Osteocyte (in vitro differentiated cells): ENCODE measurements at regions not wholly inside any gene's neighbourhood (a gene's known extent, or its start where the extent isn't known, plus 50 kb on each side); places are given as distances from the start of the nearest gene placed in this dataset.

Source experiments
- DNase-seq: peaks from one replicate; pipeline ENCODE4 v3.0.0; 2021; ENCODE audit warnings: mixed read lengths; ENCODE audit not compliant: unreplicated experiment; ENCODE audit errors: extremely low spot score
- H3K27ac Mint-ChIP-seq: one replicate; pipeline ENCODE4 v1.8.0; 2021; ENCODE audit warnings: mild to moderate bottlenecking, mixed read lengths; ENCODE audit not compliant: unreplicated experiment
- H3K27me3 Mint-ChIP-seq: one replicate; pipeline ENCODE4 v1.8.0; 2021; ENCODE audit warnings: mixed read lengths; ENCODE audit not compliant: unreplicated experiment
- H3K36me3 Mint-ChIP-seq: one replicate; pipeline ENCODE4 v1.8.0; 2021; ENCODE audit warnings: mixed read lengths; ENCODE audit not compliant: unreplicated experiment
- H3K4me1 Mint-ChIP-seq: one replicate; pipeline ENCODE4 v1.8.0; 2021; ENCODE audit warnings: mixed read lengths; ENCODE audit not compliant: unreplicated experiment
- H3K4me3 Mint-ChIP-seq: one replicate; pipeline ENCODE4 v1.8.0; 2021; ENCODE audit warnings: mild to moderate bottlenecking, moderate library complexity, mixed read lengths; ENCODE audit not compliant: unreplicated experiment
- H3K9me3 Mint-ChIP-seq: one replicate; pipeline ENCODE4 v1.8.0; 2021; ENCODE audit warnings: mixed read lengths; ENCODE audit not compliant: unreplicated experiment
- CTCF ChIP-seq: fragments of 200-600 bp; sonication (generic); IDR thresholded peaks from 2 replicates; pipeline ENCODE4 v1.5.0; 2021; ENCODE audit warnings: antibody characterized with exemption, mild to moderate bottlenecking, moderate library complexity

- Mint-ChIP-seq H3K36me3 (no peaks in the 10 kb centered on the region), H3K4me1 (peaks cover 34% of the 10 kb centered on the region), H3K27ac (no peak overlapping the region), H3K27me3 (no peaks in the 10 kb centered on the region), H3K9me3 (no peaks in the 10 kb centered on the region), H3K4me3 (no peak overlapping the region)
- no peak for TF ChIP-seq CTCF
- no peak for DNase-seq
These were observed 342.1 kb upstream of the RGS6 start for GRCh38 chr14:71590131-71590530.

- Mint-ChIP-seq H3K4me3 (no peak overlapping the region), H3K36me3 (peaks cover 6% of the 10 kb centered on the region), H3K9me3 (no peaks in the 10 kb centered on the region), H3K27me3 (no peaks in the 10 kb centered on the region), H3K4me1 (peaks cover 31% of the 10 kb centered on the region), H3K27ac (no peak overlapping the region)
- no peak for TF ChIP-seq CTCF
- DNase-seq: no peak
These were observed 341.0 kb upstream of the RGS6 start for GRCh38 chr14:71591231-71591630.

- Mint-ChIP-seq H3K9me3 (no peaks in the 10 kb centered on the region), H3K4me3 (no peak overlapping the region)
These were observed 340.3 kb upstream of the RGS6 start for GRCh38 chr14:71591929-71592328.

GRCh38 chr14:71592361-71592760 lies 339.9 kb upstream of the RGS6 start:
- no peaks in the 10 kb centered on the region for H3K9me3 Mint-ChIP-seq
- peaks cover 23% of the 10 kb centered on the region for H3K4me1 Mint-ChIP-seq
- no peak for TF ChIP-seq CTCF
- H3K4me3 Mint-ChIP-seq: no peak overlapping the region
- peaks cover 12% of the 10 kb centered on the region for H3K36me3 Mint-ChIP-seq
- H3K27me3 Mint-ChIP-seq: no peaks in the 10 kb centered on the region
- DNase-seq: no peak
- H3K27ac Mint-ChIP-seq: no peak overlapping the region

More at GRCh38 chr14:71591929-71592328, 340.3 kb upstream of the RGS6 start:
- Mint-ChIP-seq H3K4me1 (peaks cover 24% of the 10 kb centered on the region), H3K27me3 (no peaks in the 10 kb centered on the region), H3K27ac (no peak overlapping the region), H3K36me3 (peaks cover 9% of the 10 kb centered on the region)
- DNase-seq: no peak
- TF ChIP-seq CTCF: no peak

- DNase-seq: no peak
- Mint-ChIP-seq H3K9me3 (no peaks in the 10 kb centered on the region), H3K4me1 (peaks cover 22% of the 10 kb centered on the region), H3K4me3 (no peak overlapping the region), H3K36me3 (peaks cover 25% of the 10 kb centered on the region), H3K27ac (no peak overlapping the region), H3K27me3 (no peaks in the 10 kb centered on the region)
- TF ChIP-seq CTCF: no peak
These were observed 338.3 kb upstream of the RGS6 start for GRCh38 chr14:71593966-71594365.
